ENCODE measurements at regions not wholly inside any gene's neighbourhood (a gene's known extent, or its start where the extent isn't known, plus 50 kb on each side); places are given as distances from the start of the nearest gene placed in this dataset.

- H3K4me3 ChIP-seq (ENCODE audit: low read depth, low read length) = no peak overlapping the region
- TF ChIP-seq, protein P1, sequence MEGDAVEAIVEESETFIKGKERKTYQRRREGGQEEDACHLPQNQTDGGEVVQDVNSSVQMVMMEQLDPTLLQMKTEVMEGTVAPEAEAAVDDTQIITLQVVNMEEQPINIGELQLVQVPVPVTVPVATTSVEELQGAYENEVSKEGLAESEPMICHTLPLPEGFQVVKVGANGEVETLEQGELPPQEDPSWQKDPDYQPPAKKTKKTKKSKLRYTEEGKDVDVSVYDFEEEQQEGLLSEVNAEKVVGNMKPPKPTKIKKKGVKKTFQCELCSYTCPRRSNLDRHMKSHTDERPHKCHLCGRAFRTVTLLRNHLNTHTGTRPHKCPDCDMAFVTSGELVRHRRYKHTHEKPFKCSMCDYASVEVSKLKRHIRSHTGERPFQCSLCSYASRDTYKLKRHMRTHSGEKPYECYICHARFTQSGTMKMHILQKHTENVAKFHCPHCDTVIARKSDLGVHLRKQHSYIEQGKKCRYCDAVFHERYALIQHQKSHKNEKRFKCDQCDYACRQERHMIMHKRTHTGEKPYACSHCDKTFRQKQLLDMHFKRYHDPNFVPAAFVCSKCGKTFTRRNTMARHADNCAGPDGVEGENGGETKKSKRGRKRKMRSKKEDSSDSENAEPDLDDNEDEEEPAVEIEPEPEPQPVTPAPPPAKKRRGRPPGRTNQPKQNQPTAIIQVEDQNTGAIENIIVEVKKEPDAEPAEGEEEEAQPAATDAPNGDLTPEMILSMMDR (IDR thresholded peaks at IDR 0.05; ENCODE audit: low read depth, low read length, missing control alignments) = no peak
- DNase-seq (ENCODE audit: low read depth) = no peak
These were observed 83.2 kb downstream of the AREG start for GRCh38 chr4:74528178-74528577.

- no peak overlapping the region for H3K4me3 ChIP-seq (ENCODE audit: low read depth, low read length)
- TF ChIP-seq, protein P1 (IDR thresholded peaks at IDR 0.05; ENCODE audit: low read depth, low read length, missing control alignments) = no peak
- DNase-seq (ENCODE audit: low read depth) = no peak
These were observed 84.5 kb downstream of the AREG start for GRCh38 chr4:74529284-74530041.

- H3K4me3 ChIP-seq (ENCODE audit: low read depth, low read length) = no peak overlapping the region
These were observed 87.2 kb downstream of the AREG start for GRCh38 chr4:74531963-74532794.

GRCh38 chr4:74534121-74534520 lies 89.2 kb downstream of the AREG start:
- H3K4me3 ChIP-seq (ENCODE audit: low read depth, low read length) = no peak overlapping the region
- TF ChIP-seq, protein P1 (IDR thresholded peaks at IDR 0.05; ENCODE audit: low read depth, low read length, missing control alignments) = no peak
- DNase-seq (ENCODE audit: low read depth) = no peak

More at GRCh38 chr4:74531963-74532794, 87.2 kb downstream of the AREG start:
- TF ChIP-seq, protein P1 (IDR thresholded peaks at IDR 0.05; ENCODE audit: low read depth, low read length, missing control alignments) = peak; percentile 61
- DNase-seq (ENCODE audit: low read depth) = peak; percentile 15

DNA sequence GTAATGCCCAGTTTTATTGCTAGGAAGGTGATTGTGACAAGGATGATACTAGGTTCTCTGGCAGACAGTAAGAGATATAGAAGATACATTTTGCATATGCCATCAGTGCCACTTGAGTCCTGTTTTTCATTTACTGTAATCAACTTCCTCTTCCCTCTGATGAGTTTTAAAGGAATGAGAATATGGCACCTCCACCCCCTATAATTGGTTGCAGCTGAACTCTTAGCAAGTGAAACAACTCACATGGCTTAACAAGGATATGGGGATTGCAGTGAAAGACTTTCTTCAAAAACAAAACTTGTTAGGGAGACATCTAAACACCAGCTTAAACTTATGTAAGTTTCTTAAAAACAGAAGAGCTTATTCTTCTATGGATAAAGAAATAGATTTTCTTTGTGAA lies 90.0 kb downstream of the AREG start:
- TF ChIP-seq, protein P1 (IDR thresholded peaks at IDR 0.05; ENCODE audit: low read depth, low read length, missing control alignments) = no peak
- no peak for DNase-seq (ENCODE audit: low read depth)
- no peak overlapping the region for H3K4me3 ChIP-seq (ENCODE audit: low read depth, low read length)

GRCh38 chr4:74535512-74535911 lies 90.6 kb downstream of the AREG start:
- no peak overlapping the region for H3K4me3 ChIP-seq (ENCODE audit: low read depth, low read length)
- DNase-seq (ENCODE audit: low read depth) = no peak
- TF ChIP-seq, protein P1 (IDR thresholded peaks at IDR 0.05; ENCODE audit: low read depth, low read length, missing control alignments) = no peak
